Tibial nerve (tissue), 4 donors: ENCODE measurements at regions not wholly inside any gene's neighbourhood (a gene's known extent, or its start where the extent isn't known, plus 50 kb on each side); places are given as distances from the start of the nearest gene placed in this dataset.

ENCODE experiments used
- EP300 ChIP-seq, 2 donors: sonication (generic); formaldehyde crosslinking; IDR thresholded peaks; one replicate each; pipeline ENCODE4 v1.6.1; 2017; ENCODE audit warnings: antibody characterized with exemption in 2 of 2, mild to moderate bottlenecking in 1 of 2
- POLR2A ChIP-seq, 2 donors: fragments of 450-650 bp; IDR thresholded peaks; one replicate each; pipeline ENCODE4 v1.6.1; 2017; ENCODE audit warnings: antibody characterized with exemption in 2 of 2, mild to moderate bottlenecking in 2 of 2, moderate library complexity in 2 of 2
- TF ChIP-seq, protein P1 (sequence below), 5 experiments: fragments of 200-600 bp in 3 of 5; fragments of 450-650 bp in 2 of 5; sonication (generic) in 3 of 5; IDR thresholded peaks; one replicate each; pipeline ENCODE4 v1.5.1; 2016 to 2019; ENCODE audit warnings: antibody characterized with exemption in 5 of 5, mild to moderate bottlenecking in 3 of 5, moderate library complexity in 2 of 5

DNA sequence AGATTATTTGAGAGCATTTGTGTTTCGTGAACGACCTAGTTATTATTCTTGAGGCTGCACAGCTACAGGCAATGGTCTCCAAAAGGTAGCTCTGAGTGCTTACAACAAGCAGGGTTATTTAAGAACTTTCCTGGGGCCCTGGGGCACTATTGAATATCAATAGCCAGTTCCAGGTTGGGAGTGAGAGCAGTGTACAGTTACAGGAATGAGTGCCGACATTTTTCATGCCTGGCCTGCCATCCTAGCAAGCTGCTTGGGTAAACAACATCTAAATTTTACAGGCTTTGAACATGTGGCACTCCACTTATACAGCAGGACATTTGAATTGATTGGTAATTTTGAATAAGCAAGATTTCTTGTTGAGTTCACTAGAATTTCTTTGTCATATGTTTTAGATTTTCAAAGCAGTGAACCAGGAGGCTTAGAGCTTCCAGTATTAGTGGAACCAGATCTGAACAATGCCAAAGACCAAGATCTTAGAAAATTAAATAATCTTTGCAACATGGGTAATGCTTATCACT lies 171.9 kb upstream of the GDNF start:
- TF ChIP-seq, protein P1, sequence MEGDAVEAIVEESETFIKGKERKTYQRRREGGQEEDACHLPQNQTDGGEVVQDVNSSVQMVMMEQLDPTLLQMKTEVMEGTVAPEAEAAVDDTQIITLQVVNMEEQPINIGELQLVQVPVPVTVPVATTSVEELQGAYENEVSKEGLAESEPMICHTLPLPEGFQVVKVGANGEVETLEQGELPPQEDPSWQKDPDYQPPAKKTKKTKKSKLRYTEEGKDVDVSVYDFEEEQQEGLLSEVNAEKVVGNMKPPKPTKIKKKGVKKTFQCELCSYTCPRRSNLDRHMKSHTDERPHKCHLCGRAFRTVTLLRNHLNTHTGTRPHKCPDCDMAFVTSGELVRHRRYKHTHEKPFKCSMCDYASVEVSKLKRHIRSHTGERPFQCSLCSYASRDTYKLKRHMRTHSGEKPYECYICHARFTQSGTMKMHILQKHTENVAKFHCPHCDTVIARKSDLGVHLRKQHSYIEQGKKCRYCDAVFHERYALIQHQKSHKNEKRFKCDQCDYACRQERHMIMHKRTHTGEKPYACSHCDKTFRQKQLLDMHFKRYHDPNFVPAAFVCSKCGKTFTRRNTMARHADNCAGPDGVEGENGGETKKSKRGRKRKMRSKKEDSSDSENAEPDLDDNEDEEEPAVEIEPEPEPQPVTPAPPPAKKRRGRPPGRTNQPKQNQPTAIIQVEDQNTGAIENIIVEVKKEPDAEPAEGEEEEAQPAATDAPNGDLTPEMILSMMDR (IDR thresholded peaks at IDR 0.05), result no peak
- TF ChIP-seq POLR2A (IDR thresholded peaks at IDR 0.05) (no peak), EP300 (IDR thresholded peaks at IDR 0.05) (no peak)
